NOMO-1 treated with DMSO at 0.1 percent for 48 hours (cell line): ENCODE measurements at regions not wholly inside any gene's neighbourhood (a gene's known extent, or its start where the extent isn't known, plus 50 kb on each side); places are given as distances from the start of the nearest gene placed in this dataset.
"Not testable (repeated sequence)": the region's sequence is repeated elsewhere in the genome, so short reads cannot be mapped to it uniquely, and the experiment has no call there.

Experiments used
- DNase-seq: peaks from one replicate; lab custom pipeline; 2025; ENCODE audit not compliant: unreplicated experiment; lab: John Stamatoyannopoulos, UW

GRCh38 chr2:66243809-66244208 lies 191.1 kb upstream of the MEIS1 start:
- DNase-seq, result not testable (repeated sequence)

DNA sequence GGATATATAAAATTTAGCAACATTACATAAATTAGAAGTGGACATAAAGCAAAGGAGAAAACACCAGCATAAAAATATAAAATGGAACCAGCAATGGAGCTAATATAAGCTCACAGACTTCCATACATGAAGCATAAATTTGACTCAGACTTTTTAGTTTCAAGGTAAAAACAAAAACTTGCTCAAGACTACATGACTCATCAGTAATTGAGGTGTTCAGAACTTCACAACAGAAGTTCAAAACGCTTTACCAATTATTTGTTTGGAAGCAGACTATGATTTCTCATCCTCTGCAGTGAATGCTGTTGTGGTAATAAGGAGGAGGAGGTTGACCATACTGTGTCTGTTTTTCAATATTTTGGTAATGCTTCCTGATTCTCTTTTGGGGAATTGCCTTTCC lies 192.0 kb upstream of the MEIS1 start:
- not testable (repeated sequence) for DNase-seq

DNA sequence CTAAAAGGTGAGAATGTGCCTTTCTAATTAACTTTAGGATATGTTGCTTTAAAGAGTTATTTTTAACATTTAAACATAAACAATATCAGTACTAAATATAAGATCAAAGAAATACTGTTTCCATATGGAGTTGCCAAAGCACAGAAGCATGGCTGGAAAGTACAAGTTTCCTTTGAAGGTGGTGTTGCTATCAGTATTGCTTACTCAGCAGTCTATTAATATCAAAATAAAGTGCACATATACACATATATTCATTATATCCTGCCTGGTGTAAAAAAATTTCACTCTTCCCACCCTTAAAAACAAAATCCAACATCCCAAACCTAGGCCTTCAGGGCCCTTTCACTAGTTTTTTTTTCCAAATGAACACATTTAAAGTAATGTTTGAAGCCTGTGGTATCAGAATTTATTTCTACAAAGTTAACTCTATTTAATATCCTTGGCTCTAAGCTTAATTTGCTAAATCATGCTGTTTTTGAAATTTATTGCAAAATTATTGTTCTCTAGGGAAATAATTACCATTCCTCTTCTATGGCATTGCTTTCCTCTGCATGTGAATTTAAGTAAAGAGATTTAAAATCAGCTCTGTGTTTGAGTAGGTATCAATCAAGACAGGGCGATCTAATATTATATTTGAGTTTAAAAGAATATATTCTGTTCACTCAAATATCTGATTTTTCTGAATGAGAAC lies 192.7 kb upstream of the MEIS1 start:
- DNase-seq, result no peak

DNA sequence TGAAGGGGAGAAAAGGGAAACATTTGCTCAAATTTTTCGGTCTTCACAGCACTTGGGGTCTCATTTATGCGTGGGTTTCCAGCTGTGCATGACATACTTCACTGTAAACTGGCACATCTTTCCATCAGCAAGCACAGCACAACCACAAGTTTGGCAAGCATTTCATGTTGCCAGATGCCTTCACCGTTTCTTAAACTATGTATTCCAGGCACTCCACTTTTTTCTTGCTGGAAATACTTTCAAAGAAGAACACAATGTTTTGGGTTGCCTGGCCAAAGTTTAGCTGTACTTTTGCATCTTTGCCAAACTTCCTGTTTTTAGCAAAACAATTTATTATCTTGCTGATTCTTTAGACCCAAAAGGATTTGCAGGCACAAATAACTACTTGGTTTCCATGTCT lies 194.6 kb upstream of the MEIS1 start:
- no peak for DNase-seq

DNA sequence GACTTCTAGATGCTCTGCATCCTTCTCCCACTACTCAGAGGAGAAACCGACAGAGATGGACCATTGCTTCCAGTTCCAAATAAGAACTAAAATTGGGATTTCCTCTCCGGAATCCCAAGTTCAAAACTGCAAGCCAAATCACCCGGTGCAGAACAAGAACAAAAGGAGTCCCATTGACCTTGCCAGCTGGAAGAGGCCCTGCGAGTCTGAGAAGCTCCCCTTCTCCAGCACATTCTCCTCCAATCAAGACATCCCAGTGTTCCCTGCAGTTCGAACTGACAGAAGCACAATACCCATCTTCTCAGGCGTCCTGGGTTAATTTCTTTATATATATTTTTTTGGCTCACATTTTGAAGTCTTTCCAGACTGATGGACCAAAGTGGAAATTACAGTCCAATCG lies 195.3 kb upstream of the MEIS1 start:
- DNase-seq, result no peak

DNA sequence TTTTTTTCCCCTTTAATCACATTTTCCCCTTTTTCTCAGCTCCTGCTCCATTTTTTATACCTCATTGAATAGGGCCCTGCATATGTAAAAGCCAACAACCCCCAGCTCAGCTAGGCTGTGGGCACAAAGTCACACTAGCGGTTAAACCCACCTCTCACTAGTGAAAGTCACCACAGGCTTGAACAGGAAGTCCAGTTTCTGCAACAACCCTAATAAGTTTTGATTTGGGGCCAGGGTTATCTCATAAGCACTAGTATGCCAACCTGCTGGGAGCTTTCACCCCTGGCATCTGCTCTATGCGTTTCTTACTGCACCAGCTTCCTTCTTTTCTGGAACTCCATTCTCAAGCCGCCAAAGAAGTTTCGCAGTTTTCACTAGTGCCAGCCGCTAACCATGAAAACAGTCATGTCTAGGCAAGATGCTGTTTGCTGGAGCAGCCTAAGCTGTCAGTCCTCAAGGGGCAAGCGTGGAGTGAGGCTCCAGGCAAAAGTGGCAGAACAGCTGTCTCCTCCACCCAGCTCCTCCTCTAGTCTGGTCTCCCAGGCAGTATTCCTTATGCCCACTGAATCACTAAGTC lies 197.0 kb upstream of the MEIS1 start:
- no peak for DNase-seq

GRCh38 chr2:66236816-66237802 lies 197.8 kb upstream of the MEIS1 start:
- DNase-seq, result no peak

DNA sequence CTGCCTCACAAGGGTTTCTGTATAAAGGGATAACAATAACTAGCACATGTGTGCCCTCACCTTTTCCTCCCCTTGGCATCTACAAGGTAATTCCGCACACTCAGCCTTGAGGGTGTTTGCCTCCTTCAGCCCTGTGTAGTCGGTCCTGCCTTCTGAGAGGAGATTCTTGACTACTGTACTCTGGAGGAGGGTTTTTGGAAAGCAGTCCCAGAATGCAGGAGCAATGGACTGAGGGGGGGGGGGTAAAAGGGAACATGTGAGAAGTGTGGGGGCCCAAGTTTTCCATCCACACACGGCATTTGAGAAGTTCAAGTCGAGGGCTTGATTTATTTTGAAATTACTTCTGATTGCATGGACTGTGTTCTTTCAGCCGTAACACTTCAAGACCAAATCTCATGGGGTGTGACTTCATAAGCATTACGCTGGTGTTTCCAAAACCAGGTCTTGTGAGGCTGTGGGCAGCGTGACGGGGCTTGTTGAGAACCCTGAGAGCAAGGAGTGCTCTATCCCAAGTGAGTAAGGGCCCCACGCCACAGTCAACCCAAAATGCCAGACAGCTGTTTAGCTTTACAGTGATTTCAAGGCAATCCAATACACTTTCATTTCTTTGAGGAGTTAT lies 198.7 kb upstream of the MEIS1 start:
- no peak for DNase-seq

DNA sequence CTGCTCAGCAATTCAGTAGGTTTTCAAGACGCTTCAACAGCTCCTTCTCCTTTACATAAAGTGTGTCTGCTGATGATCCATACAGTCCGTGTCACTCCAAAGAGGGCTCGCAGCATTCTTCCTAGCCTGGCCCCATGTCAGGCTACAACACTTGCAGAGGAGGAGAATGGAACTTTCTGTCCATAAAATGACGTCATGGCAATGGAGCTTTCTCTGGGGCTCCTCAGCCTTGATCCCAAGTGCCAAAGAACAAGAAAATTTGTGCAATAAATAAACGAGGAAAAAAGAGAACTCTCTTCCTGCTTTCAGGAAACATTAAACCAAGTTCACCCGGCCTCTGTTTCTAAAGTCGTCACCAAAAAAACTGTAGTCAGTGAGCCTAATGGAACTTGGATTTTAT lies 199.5 kb upstream of the MEIS1 start:
- no peak for DNase-seq

DNA sequence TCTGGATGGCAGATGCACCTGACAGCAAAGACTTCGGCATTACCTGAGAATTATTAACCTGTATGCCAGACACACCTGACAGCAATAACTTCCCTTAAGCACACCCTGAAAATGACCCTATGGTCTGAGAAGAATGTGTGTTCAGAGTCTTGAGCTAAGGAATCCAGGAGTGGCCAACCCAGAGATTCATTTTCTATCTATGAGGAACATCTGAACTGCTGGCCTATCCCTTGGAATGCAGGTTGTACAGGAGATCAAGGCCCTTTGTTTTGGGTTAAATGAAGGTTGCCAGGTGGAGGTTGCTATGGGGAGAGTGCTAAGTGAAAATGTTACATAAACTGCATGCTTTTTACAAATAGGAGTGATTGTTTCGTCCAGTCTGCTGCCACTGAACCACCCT lies 200.9 kb upstream of the MEIS1 start:
- no peak for DNase-seq

- no peak for DNase-seq
Observed at GRCh38 chr2:66228128-66228547, 206.8 kb upstream of the MEIS1 start.

GRCh38 chr2:66217039-66217585 lies 217.8 kb upstream of the MEIS1 start:
- DNase-seq, result no peak

DNA sequence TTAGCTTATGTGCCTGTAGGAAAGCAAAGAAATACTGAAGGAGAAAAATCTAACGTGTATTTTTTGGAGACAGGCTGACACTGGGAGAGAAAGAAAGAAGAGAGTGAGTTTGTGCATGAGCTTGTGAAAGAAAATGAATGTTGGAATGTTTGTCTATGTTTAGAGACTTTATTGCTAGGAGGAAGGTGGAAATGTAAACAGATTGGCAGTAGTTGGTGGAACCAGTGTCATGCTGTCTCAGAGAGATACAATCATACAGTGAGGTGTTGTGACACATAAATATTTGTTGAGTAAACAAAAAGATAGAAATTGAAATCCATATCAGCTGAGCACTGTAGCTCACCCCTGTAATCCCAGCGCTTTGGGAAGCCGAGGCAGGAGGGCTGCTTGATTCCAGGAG lies 222.2 kb upstream of the MEIS1 start:
- DNase-seq, result no peak

GRCh38 chr2:66202586-66202985 lies 232.3 kb upstream of the MEIS1 start:
- no peak for DNase-seq

DNA sequence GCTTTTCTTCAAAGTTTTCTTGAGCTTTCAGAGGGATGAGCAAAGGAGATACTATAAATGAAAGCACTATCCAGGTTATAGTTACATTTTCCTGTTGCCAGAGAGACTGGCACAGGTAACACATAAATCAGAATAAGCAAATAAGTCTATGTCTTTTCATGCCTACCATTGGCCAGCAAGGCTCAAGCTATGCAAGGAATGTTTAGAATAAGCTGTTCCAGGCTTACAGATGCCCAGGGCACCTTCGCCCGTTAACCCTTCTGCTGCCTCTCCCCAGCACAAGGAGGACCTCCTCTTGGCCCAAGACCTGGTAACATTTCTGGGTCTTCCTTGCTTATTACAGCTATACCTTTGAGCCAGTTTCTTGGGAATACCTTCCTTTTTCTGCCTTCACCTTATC lies 233.7 kb upstream of the MEIS1 start:
- no peak for DNase-seq

DNA sequence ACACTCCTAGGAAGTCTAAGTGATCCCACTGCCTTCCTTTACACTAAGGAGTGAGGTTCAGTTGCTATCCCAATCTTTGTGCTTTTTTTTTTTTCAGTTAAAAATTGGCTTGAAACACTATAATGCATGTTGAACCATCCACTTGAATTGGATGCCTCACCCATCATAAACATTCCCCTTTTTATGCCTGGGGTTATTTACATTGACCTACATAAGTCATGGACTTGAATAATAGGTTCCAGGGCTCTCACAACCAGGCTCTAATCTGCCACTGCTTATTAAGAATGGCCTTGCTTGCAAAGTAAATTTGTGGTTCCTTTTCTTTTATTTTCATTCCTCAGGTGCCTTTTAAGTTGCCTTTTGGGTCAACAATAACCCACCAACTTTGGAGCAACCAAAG lies 236.1 kb upstream of the MEIS1 start:
- DNase-seq, result no peak

DNA sequence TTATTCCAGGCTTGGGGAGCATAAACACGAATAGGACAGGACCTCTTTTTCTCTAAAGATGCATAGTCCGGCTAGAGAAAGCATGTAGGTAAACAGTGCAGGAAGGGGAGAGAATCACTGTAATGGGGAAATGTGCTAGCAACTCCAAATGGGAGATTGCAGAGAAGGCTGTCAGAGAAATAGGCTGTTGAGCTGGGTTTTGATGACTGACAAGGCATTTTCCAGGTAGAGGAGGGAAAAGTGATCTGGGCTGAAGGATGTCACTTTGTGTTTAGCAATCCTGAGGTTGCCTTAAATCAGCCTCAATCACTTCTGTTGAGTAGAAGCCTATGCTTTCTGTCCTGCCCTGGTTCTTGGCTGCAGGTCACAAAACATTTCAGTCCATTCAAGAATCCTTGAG lies 242.0 kb upstream of the MEIS1 start:
- no peak for DNase-seq

DNA sequence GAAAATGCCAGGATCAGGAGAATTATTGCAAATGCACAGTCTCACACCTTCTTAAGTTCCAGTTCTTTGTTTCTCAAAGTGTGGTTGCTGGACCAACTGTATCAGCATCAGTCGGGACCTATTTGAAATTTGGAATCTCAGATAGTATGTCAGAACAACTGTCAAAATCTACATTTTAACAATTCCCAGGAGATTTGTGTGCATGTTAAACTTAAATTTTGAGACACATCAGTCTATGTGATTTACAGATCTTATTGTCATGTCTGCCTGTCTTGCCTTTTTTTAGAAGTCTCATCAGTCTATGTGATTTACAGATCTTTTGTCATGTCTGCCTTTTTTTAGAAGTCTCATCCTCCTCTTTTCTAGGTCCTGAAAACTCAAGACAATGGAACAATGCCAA lies 243.6 kb upstream of the MEIS1 start:
- DNase-seq, result no peak

DNA sequence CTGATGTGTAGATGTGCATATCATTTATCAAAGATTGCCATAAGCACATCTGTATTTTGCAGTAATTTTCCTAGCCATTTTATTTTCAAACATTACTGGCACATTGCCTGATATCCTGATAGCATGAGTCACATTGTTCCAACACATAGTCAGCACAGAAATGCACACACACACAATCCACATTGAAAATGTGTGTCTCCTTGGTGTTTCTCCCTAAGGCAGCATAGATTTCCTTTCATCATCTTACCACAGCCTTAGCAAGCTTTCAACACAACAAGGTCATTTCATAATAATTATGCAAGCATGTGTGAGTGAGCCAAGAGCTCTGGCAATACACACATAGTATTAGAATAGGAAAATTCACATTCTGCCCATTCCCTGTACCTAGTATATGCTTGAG lies 245.4 kb upstream of the MEIS1 start:
- no peak for DNase-seq

- no peak for DNase-seq
Observed at GRCh38 chr2:66186537-66186936, 248.4 kb upstream of the MEIS1 start.

- DNase-seq, result no peak
Observed at GRCh38 chr2:66185497-66186054, 249.3 kb upstream of the MEIS1 start.
